ENCODE measurements at regions not wholly inside any gene's neighbourhood (a gene's known extent, or its start where the extent isn't known, plus 50 kb on each side); places are given as distances from the start of the nearest gene placed in this dataset.
A peak's percentile ranks its signal among the peaks of the same experiment; 100 is the strongest.

- 93 to 99% methylated on average over 8 of the region's 8 CpGs for WGBS, 2 donors (ENCODE audit: low coverage in 1 of 2)
- H3K27me3 ChIP-seq: no peaks in the 10 kb centered on the region
- no peaks in the 10 kb centered on the region for H3K4me1 ChIP-seq
- ATAC-seq: no peak
- no peak overlapping the region for H3K27ac ChIP-seq
- H3K4me3 ChIP-seq: no peak overlapping the region
- H3K36me3 ChIP-seq: no peaks in the 10 kb centered on the region
- no peaks in the 10 kb centered on the region for H3K9me3 ChIP-seq
- no peak for TF ChIP-seq CTCF (IDR thresholded peaks at IDR 0.05)
- TF ChIP-seq POLR2AphosphoS5 (IDR thresholded peaks at IDR 0.05): no peak
- TF ChIP-seq EP300 (IDR thresholded peaks at IDR 0.05): no peak
- no peak for TF ChIP-seq POLR2A (IDR thresholded peaks at IDR 0.05)
Measured at GRCh38 chr13:59452189-59452890, 711.4 kb downstream of the DIAPH3 start.

GRCh38 chr13:59458908-59459579, 704.7 kb downstream of the DIAPH3 start:
- WGBS, 2 donors (ENCODE audit: low coverage in 1 of 2): 45 to 61% methylated on average over 5 to 6 of the region's 9 CpGs
- H3K27me3 ChIP-seq: no peaks in the 10 kb centered on the region
- no peak overlapping the region for H3K27ac ChIP-seq
- H3K4me1 ChIP-seq: peaks cover 0 to 4% (median 0%) of the 10 kb centered on the region in 3 donors
- ATAC-seq: peak; percentile 58
- no peaks in the 10 kb centered on the region for H3K9me3 ChIP-seq
- H3K36me3 ChIP-seq: no peaks in the 10 kb centered on the region
- no peak overlapping the region for H3K4me3 ChIP-seq
- TF ChIP-seq EP300 (IDR thresholded peaks at IDR 0.05) (no peak), CTCF (IDR thresholded peaks at IDR 0.05) (no peak), POLR2AphosphoS5 (IDR thresholded peaks at IDR 0.05) (no peak), POLR2A (IDR thresholded peaks at IDR 0.05) (no peak)

- H3K9me3 ChIP-seq: no peaks in the 10 kb centered on the region
- H3K27me3 ChIP-seq: no peaks in the 10 kb centered on the region
- peaks cover 0 to 4% (median 0%) of the 10 kb centered on the region in 3 donors for H3K4me1 ChIP-seq
- H3K36me3 ChIP-seq: no peaks in the 10 kb centered on the region
- TF ChIP-seq POLR2AphosphoS5 (IDR thresholded peaks at IDR 0.05) (no peak), CTCF (IDR thresholded peaks at IDR 0.05) (no peak), POLR2A (IDR thresholded peaks at IDR 0.05) (no peak), EP300 (IDR thresholded peaks at IDR 0.05) (no peak)
- no peak overlapping the region for H3K27ac ChIP-seq
- H3K4me3 ChIP-seq: no peak overlapping the region
- 100% methylated on average over 2 of the region's 2 CpGs; no CpG with 5 or more reads in 1 of the 2 donors for WGBS, 2 donors (ENCODE audit: low coverage in 1 of 2)
- no peak for ATAC-seq
Measured at GRCh38 chr13:59459972-59460371, 703.8 kb downstream of the DIAPH3 start.

GRCh38 chr13:59461411-59461810, 702.3 kb downstream of the DIAPH3 start:
- no peak for ATAC-seq

More at GRCh38 chr13:59461411-59461810, 702.3 kb downstream of the DIAPH3 start:
- Histone ChIP-seq H3K4me3 (no peak overlapping the region), H3K4me1 (peaks cover 0 to 4% (median 0%) of the 10 kb centered on the region in 3 donors), H3K36me3 (no peaks in the 10 kb centered on the region), H3K27ac (no peak overlapping the region), H3K27me3 (no peaks in the 10 kb centered on the region), H3K9me3 (no peaks in the 10 kb centered on the region)
- TF ChIP-seq POLR2A (IDR thresholded peaks at IDR 0.05) (no peak), POLR2AphosphoS5 (IDR thresholded peaks at IDR 0.05) (peak; percentile 33), EP300 (IDR thresholded peaks at IDR 0.05) (no peak), CTCF (IDR thresholded peaks at IDR 0.05) (no peak)
- 69 to 90% methylated on average over 3 of the region's 3 CpGs for WGBS, 2 donors (ENCODE audit: low coverage in 1 of 2)

Data from gastroesophageal sphincter (tissue), 4 donors.